Large intestine (tissue), 3 donors: ENCODE measurements at regions not wholly inside any gene's neighbourhood (a gene's known extent, or its start where the extent isn't known, plus 50 kb on each side); places are given as distances from the start of the nearest gene placed in this dataset.

Experiments used
- DNase-seq, 2 donors: peaks; one replicate each; pipeline versions ENCODE4 v3.0.0 to v3.0.0-alpha.2; 2013
- H3K27ac ChIP-seq: one replicate; pipeline ENCODE4 v1.5.1; 2013; ENCODE audit warnings: low read length
- H3K27me3 ChIP-seq: 2 replicates; pipeline ENCODE4 v1.6.1; 2013; ENCODE audit warnings: low read length; ENCODE audit not compliant: control insufficient read depth, insufficient read depth
- H3K36me3 ChIP-seq: 2 replicates; pipeline ENCODE4 v1.6.1; 2013; ENCODE audit warnings: low read length; ENCODE audit not compliant: control insufficient read depth, insufficient read depth
- H3K4me1 ChIP-seq: one replicate; pipeline ENCODE4 v1.6.1; 2013; ENCODE audit warnings: low read length; ENCODE audit not compliant: control insufficient read depth, insufficient read depth
- H3K4me3 ChIP-seq: one replicate; pipeline ENCODE4 v1.5.1; 2013; ENCODE audit warnings: low read length
- H3K9me3 ChIP-seq: one replicate; pipeline ENCODE4 v1.6.1; 2013; ENCODE audit warnings: mild to moderate bottlenecking, low read depth, low read length, moderate library complexity; ENCODE audit not compliant: control insufficient read depth
- WGBS: methylation state at CpG from one replicate; pipeline ENCODE4 v1.1.5; 2013; ENCODE audit warnings: low lambda C conversion rate; ENCODE audit not compliant: insufficient coverage; 5-methylcytosine and 5-hydroxymethylcytosine counted together

DNA sequence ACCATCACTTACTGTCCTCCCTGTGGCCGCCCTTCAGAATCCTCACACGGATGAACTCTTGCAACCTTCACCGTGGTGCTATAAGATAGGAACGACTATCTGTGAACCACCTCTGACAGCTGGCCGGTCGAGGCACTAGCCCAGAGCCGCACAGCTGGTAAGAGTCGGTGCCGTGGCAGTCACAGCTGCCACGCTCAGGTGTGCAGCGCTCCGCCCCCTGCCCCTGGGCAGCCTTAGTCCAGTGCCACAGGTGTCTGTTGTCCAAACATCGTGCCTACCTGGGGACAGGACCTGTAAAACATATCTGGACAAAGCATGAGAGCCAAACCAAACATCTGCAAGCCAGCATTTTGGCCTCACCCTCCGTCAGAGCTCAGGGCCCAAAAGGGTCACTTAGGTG lies 55.3 kb upstream of the SALL3 start:
- WGBS: no CpG with 5 or more reads among the region's 14 CpGs
- no peak for DNase-seq
- H3K4me1 ChIP-seq: no peaks in the 10 kb centered on the region
- no peaks in the 10 kb centered on the region for H3K27me3 ChIP-seq
- H3K4me3 ChIP-seq: no peak overlapping the region
- H3K9me3 ChIP-seq: peaks cover 17% of the 10 kb centered on the region
- no peaks in the 10 kb centered on the region for H3K36me3 ChIP-seq
- H3K27ac ChIP-seq: no peak overlapping the region

DNA sequence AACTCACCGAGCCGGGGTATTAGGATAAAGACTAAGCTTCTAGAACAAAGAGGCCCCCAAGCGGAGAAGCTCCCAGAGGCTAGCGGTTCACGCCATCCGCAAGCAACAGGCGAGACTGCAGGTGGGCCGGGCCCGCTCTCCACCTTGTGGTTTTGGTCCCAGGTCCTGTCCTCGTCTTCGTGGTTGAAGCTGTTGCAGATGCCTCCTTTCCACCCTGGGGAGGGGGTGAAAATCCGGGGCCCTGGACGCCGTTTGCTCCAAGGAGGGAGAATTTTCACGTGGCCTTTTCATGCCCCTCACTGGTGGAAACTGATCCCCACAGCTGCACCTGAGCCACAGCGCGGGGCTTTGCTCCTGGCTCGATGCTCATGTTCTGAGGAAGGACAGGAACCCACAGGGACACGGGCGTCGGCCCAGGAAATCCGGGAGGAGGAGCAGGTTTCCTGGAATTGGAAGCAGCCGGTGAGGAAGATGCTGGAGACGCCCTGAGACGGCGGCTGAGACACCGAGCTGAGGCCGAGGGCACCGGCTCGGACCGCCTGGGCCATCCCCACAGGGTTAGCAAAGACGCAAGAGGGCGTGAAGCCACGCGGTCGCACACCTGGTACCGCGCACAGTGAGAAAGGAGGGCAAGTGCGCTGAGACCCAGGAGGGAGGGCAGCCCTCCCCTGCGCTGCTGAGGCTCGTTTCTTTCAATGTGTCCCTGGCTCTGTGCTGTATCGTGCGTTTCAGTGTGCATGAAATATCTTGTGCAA lies 54.7 kb upstream of the SALL3 start:
- DNase-seq: no peak
- no CpG with 5 or more reads among the region's 43 CpGs for WGBS

DNA sequence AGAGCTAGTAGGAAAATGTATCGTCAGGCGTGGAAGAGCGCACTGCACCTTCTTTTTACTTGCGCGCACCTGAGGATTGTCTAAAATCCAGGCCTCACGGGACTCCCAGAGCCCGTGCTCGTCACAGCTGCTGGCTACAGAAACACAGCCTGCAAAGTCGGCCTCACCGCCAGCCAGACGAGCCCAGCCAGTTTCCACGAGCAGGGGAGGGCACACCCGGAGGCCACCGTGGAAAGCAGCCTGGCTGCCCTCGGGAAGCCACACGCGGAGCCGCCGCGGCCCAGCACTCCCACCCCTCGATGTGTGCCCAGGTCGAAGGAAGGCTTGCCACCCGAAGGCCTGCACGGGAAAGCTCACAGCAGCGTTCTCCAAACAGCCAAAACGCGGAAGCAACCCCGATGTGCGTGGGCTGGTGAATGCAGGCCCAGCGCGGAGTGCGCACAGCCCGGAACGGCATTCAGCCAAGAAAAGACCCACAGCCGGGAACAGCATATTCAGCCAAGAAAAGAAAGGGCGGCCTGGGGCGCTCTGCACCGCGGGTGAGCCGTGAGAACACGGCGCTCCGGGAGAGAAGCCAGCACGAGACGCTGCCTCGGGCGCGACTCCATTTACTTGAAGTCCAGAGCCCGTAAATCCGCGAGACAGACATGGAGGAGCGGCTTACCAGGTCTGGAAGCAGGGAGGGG lies 53.9 kb upstream of the SALL3 start:
- H3K27me3 ChIP-seq: no peaks in the 10 kb centered on the region
- DNase-seq: no peak
- WGBS: no CpG with 5 or more reads among the region's 52 CpGs

More for the DNA sequence above, 54.7 kb upstream of the SALL3 start:
- Histone ChIP-seq H3K4me3 (no peak overlapping the region), H3K27ac (no peak overlapping the region), H3K9me3 (peaks cover 17% of the 10 kb centered on the region), H3K4me1 (no peaks in the 10 kb centered on the region), H3K27me3 (no peaks in the 10 kb centered on the region), H3K36me3 (no peaks in the 10 kb centered on the region)

DNA sequence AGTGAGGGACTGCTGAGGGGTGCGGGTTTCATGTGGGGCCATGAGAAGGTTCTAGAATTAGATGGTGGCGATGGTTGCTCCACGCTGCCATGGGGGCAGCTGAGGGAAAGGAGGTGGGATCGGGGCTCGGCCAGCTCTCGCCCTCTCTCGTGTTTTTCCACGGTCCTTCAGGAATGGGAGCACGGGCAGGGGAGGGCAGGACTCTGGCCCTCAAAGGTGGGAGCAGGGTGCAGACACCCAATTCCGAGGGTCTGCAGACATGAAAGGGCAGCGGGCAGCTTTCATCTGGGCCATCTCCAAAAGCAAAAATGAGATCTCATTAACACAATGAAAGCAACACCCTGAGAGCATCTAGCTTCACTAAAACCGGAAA lies 53.4 kb upstream of the SALL3 start:
- Histone ChIP-seq H3K27me3 (no peaks in the 10 kb centered on the region), H3K4me1 (no peaks in the 10 kb centered on the region), H3K27ac (no peak overlapping the region), H3K4me3 (no peak overlapping the region), H3K9me3 (peaks cover 17% of the 10 kb centered on the region), H3K36me3 (no peaks in the 10 kb centered on the region)
- no CpG with 5 or more reads among the region's 12 CpGs for WGBS
- no peak for DNase-seq

More for the DNA sequence above, 53.9 kb upstream of the SALL3 start:
- Histone ChIP-seq H3K4me1 (no peaks in the 10 kb centered on the region), H3K9me3 (peaks cover 17% of the 10 kb centered on the region), H3K36me3 (no peaks in the 10 kb centered on the region), H3K4me3 (no peak overlapping the region), H3K27ac (no peak overlapping the region)

DNA sequence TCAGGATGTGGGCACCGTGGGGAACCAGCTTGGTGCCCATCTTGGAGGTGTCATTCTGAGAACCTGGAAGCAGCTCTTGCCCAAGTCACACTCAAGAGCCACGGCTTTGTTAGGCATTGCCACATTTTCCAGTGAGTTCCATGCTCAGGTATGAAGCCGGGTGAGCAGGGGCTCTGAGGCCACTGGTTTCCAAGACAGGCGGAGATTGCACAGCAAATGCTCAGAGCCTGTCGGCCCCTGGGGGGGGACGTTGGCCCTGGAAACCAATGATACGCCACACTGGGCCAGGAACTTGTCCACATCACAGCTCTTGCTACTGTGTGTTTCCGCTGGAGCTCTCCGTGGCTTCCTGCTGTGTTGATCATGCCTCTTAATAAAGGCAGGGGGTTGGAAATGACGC lies 52.5 kb upstream of the SALL3 start:
- Histone ChIP-seq H3K9me3 (peaks cover 17% of the 10 kb centered on the region), H3K4me1 (no peaks in the 10 kb centered on the region)
- WGBS: no CpG with 5 or more reads among the region's 10 CpGs

DNA sequence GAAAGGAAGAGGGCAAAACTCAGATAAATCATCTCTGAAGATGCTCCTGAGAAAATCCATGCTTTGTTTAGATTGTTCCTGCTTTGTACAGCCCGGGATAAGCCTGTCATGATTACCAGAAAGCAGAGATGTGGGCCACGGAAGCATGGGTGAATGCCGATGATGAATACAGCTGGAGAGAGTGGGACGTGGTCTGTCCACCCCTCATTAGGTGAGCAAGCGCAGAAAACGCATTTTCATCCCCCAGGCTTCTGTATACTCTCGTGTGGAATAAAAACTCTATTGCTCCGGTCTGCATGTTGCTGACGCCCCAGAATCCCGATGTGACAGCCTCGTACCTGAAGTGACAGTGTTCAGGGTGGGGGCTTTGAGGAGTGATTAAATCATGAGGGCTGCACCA lies 52.0 kb upstream of the SALL3 start:
- Histone ChIP-seq H3K4me1 (no peaks in the 10 kb centered on the region), H3K36me3 (no peaks in the 10 kb centered on the region), H3K4me3 (no peak overlapping the region), H3K27ac (no peak overlapping the region), H3K9me3 (peaks cover 17% of the 10 kb centered on the region), H3K27me3 (no peaks in the 10 kb centered on the region)
- WGBS: no CpG with 5 or more reads among the region's 11 CpGs
- DNase-seq: no peak

More for the DNA sequence above, 52.5 kb upstream of the SALL3 start:
- H3K4me3 ChIP-seq: no peak overlapping the region
- H3K36me3 ChIP-seq: no peaks in the 10 kb centered on the region
- no peaks in the 10 kb centered on the region for H3K27me3 ChIP-seq
- no peak overlapping the region for H3K27ac ChIP-seq
- no peak for DNase-seq

DNA sequence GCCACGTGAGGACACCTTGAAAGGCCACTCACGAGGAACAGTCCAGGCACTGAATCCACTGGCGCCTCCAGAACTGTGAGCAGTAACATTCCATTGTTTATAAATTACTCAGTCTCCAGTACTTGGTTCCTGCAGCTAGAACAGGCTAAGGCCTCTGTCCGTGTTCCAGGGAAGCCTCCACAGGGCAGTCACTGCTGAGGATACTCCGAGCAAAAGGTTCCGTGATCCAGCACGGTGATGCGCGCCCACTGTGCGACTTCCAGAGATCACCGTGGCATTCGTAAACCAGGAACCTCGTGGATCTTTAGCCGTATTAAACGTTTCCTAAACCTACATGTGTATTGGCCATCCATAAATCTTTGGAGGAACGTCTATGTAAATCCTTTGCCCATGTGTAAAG lies 51.5 kb upstream of the SALL3 start:
- Histone ChIP-seq H3K4me1 (no peaks in the 10 kb centered on the region), H3K4me3 (no peak overlapping the region), H3K27me3 (no peaks in the 10 kb centered on the region), H3K27ac (no peak overlapping the region), H3K36me3 (no peaks in the 10 kb centered on the region), H3K9me3 (peaks cover 17% of the 10 kb centered on the region)
- no peak for DNase-seq
- WGBS: no CpG with 5 or more reads among the region's 16 CpGs

DNA sequence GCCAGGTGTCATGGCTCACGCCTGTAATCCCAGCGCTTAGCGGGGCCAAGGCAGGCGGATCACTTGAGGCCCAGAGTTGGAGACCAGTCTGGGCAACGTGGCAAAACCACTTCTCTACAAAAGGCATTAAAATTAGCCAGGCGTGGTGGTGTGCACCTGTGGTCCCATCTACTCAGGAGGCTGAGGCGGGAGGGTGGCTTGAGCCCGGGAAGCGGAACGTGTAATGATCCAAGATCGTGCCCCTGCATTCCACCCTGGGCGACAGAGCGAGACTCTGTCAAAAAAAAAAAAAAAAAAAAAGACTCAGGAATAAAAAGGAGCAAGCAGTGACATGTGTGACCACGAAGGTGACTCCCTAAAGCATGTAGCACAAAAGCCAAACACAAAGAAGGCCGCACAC lies 50.1 kb upstream of the SALL3 start:
- Histone ChIP-seq H3K4me3 (no peak overlapping the region), H3K27ac (no peak overlapping the region), H3K27me3 (no peaks in the 10 kb centered on the region), H3K4me1 (no peaks in the 10 kb centered on the region), H3K9me3 (peaks cover 17% of the 10 kb centered on the region), H3K36me3 (no peaks in the 10 kb centered on the region)
- WGBS: no CpG with 5 or more reads among the region's 15 CpGs
- DNase-seq: no peak
